ENCODE measurements at regions not wholly inside any gene's neighbourhood (a gene's known extent, or its start where the extent isn't known, plus 50 kb on each side); places are given as distances from the start of the nearest gene placed in this dataset.

- Histone ChIP-seq H3K4me3 (ENCODE audit: low read depth, low read length) (no peak overlapping the region), H3K36me3 (ENCODE audit: control insufficient read depth, insufficient read depth, low read length) (no peaks in the 10 kb centered on the region), H3K27me3 (ENCODE audit: control insufficient read depth, insufficient read depth, low read length) (peaks cover 32% of the 10 kb centered on the region)
- no peak for TF ChIP-seq CTCF (IDR thresholded peaks at IDR 0.05; ENCODE audit: insufficient read depth, low read length, poor library complexity, severe bottlenecking)
- DNase-seq (ENCODE audit: low read depth): no peak
Measured at GRCh38 chr17:36705283-36705795, 104.0 kb downstream of the MRM1 start.

GRCh38 chr17:36705874-36706731 lies 104.7 kb downstream of the MRM1 start:
- Histone ChIP-seq H3K36me3 (ENCODE audit: control insufficient read depth, insufficient read depth, low read length) (no peaks in the 10 kb centered on the region), H3K27me3 (ENCODE audit: control insufficient read depth, insufficient read depth, low read length) (peaks cover 28% of the 10 kb centered on the region), H3K4me3 (ENCODE audit: low read depth, low read length) (no peak overlapping the region)
- DNase-seq (ENCODE audit: low read depth): no peak
- peak; percentile 85 for TF ChIP-seq CTCF (IDR thresholded peaks at IDR 0.05; ENCODE audit: insufficient read depth, low read length, poor library complexity, severe bottlenecking)

- Histone ChIP-seq H3K36me3 (ENCODE audit: control insufficient read depth, insufficient read depth, low read length) (no peaks in the 10 kb centered on the region), H3K27me3 (ENCODE audit: control insufficient read depth, insufficient read depth, low read length) (peaks cover 22% of the 10 kb centered on the region), H3K4me3 (ENCODE audit: low read depth, low read length) (no peak overlapping the region)
- DNase-seq (ENCODE audit: low read depth): no peak
- TF ChIP-seq CTCF (IDR thresholded peaks at IDR 0.05; ENCODE audit: insufficient read depth, low read length, poor library complexity, severe bottlenecking): no peak
Measured at GRCh38 chr17:36707904-36708303, 106.5 kb downstream of the MRM1 start.

GRCh38 chr17:36714789-36715188 lies 113.4 kb downstream of the MRM1 start:
- Histone ChIP-seq H3K27me3 (ENCODE audit: control insufficient read depth, insufficient read depth, low read length) (no peaks in the 10 kb centered on the region), H3K36me3 (ENCODE audit: control insufficient read depth, insufficient read depth, low read length) (no peaks in the 10 kb centered on the region), H3K4me3 (ENCODE audit: low read depth, low read length) (no peak overlapping the region)
- no peak for DNase-seq (ENCODE audit: low read depth)
- no peak for TF ChIP-seq CTCF (IDR thresholded peaks at IDR 0.05; ENCODE audit: insufficient read depth, low read length, poor library complexity, severe bottlenecking)

GRCh38 chr17:36715951-36716350 lies 114.6 kb downstream of the MRM1 start:
- H3K27me3 ChIP-seq (ENCODE audit: control insufficient read depth, insufficient read depth, low read length): no peaks in the 10 kb centered on the region
- H3K36me3 ChIP-seq (ENCODE audit: control insufficient read depth, insufficient read depth, low read length): no peaks in the 10 kb centered on the region
- no peak overlapping the region for H3K4me3 ChIP-seq (ENCODE audit: low read depth, low read length)
- DNase-seq (ENCODE audit: low read depth): no peak
- no peak for TF ChIP-seq CTCF (IDR thresholded peaks at IDR 0.05; ENCODE audit: insufficient read depth, low read length, poor library complexity, severe bottlenecking)

Measured in kidney epithelial cell (primary cell).